K562 (cell line): ENCODE measurements at regions not wholly inside any gene's neighbourhood (a gene's known extent, or its start where the extent isn't known, plus 50 kb on each side); places are given as distances from the start of the nearest gene placed in this dataset.

Experiments
- ATAC-seq: fragments of 200-7000 bp; cut with Tn5 transposase; 3 replicates; pipeline ENCODE4 v1.9.1; 2020; ENCODE audit warnings: moderate library complexity
- BruUV-seq: library from RNA; stranded (reverse); fragments of 400-500 nt; replicated peaks from 2 replicates; lab custom pipeline; 2021; lab: Mats Ljungman, UMichigan
- CTCF ChIA-PET: fragments of 300-600 bp; formaldehyde crosslinking; extraction: SDS; loops from one replicate; lab custom pipeline; 2021; ENCODE audit warnings: low intra/inter-chr PET ratio; lab: Yijun Ruan, JAX
- POLR2A ChIA-PET: fragments of 300-600, 350-650 bp; sonication (Branson Sonifier 250); formaldehyde crosslinking; extraction: SDS; loops from one replicate; lab custom pipeline; 2021; ENCODE audit warnings: antibody characterized with exemption, inconsistent platforms; lab: Yijun Ruan, JAX
- DNase-seq, 4 experiments: peaks; one replicate each; pipeline versions ENCODE4 v3.0.0 to v3.0.0-alpha.2; 2011 to 2018; ENCODE audit warnings: low spot score in 3 of 4, mixed read lengths in 3 of 4; ENCODE audit errors: extremely low read depth in 1 of 4
- FAIRE-seq: peaks from 2 replicates; lab custom pipeline; 2011; peaks lifted over from hg19 to GRCh38; lab: Jason Lieb, UNC
- H2AFZ ChIP-seq: 2 replicates; pipeline ENCODE4 v1.6.0; 2011; ENCODE audit warnings: low read depth, low read length, control low read depth, inconsistent platforms
- H3K27ac ChIP-seq: fragments of 200-600 bp; 3 replicates; pipeline ENCODE4 v1.8.0; 2011; ENCODE audit warnings: low read depth, mild to moderate bottlenecking, control low read depth, inconsistent platforms, low read length, moderate library complexity, mixed read lengths; ENCODE audit errors: extremely low read depth
- H3K27me3 ChIP-seq, 2 experiments: fragments of 300-600 bp in 1 of 2; 2 replicates in 1 of 2; 3 replicates in 1 of 2; pipeline versions ENCODE4 v1.6.0 to v1.8.0; 2011; ENCODE audit warnings: inconsistent platforms in 2 of 2, low read length in 2 of 2, mild to moderate bottlenecking in 1 of 2, mixed read lengths in 1 of 2, moderate library complexity in 1 of 2; ENCODE audit not compliant: control insufficient read depth in 2 of 2, insufficient read depth in 2 of 2
- H3K36me3 ChIP-seq: fragments of 300-600 bp; 3 replicates; pipeline ENCODE4 v1.8.0; 2011; ENCODE audit warnings: mild to moderate bottlenecking, low read length, inconsistent platforms; ENCODE audit not compliant: control insufficient read depth, insufficient read depth
- H3K4me1 ChIP-seq, 2 experiments: fragments of 200-600 bp in 1 of 2; replicated peaks in 1 of 2; 2 replicates in 1 of 2; 3 replicates in 1 of 2; pipeline versions ENCODE4 v1.5.1 to v1.8.0; 2011; ENCODE audit warnings: inconsistent platforms in 2 of 2, low read length in 2 of 2, mild to moderate bottlenecking in 1 of 2, mixed read lengths in 1 of 2, moderate library complexity in 1 of 2; ENCODE audit not compliant: control insufficient read depth in 2 of 2, insufficient read depth in 2 of 2
- H3K4me2 ChIP-seq: 2 replicates; pipeline ENCODE4 v1.6.1; 2011; ENCODE audit warnings: low read length, control low read depth, inconsistent platforms, mixed read lengths; ENCODE audit not compliant: insufficient read depth
- H3K4me3 ChIP-seq: fragments of 200-600 bp; sonication (generic), shearing (Covaris generic); 2 replicates; pipeline ENCODE4 v1.5.1; 2016; ENCODE audit warnings: control low read depth, inconsistent platforms
- H3K79me2 ChIP-seq: fragments of 200-600 bp; 3 replicates; pipeline ENCODE4 v1.8.0; 2011; ENCODE audit warnings: low read length, inconsistent platforms; ENCODE audit not compliant: control insufficient read depth, insufficient read depth
- H3K9ac ChIP-seq, 2 experiments: 2 replicates each; pipeline versions ENCODE4 v1.6.0 to v1.6.1; 2011; ENCODE audit warnings: low read depth in 2 of 2, low read length in 2 of 2, control low read depth in 1 of 2, inconsistent platforms in 1 of 2, mild to moderate bottlenecking in 1 of 2, mixed read lengths in 1 of 2; ENCODE audit not compliant: insufficient read depth in 1 of 2
- H3K9me1 ChIP-seq: one replicate; pipeline ENCODE4 v1.6.0; 2011; ENCODE audit warnings: inconsistent platforms, mild to moderate bottlenecking, low read length, moderate library complexity; ENCODE audit not compliant: control insufficient read depth, insufficient read depth
- H3K9me3 ChIP-seq: replicated peaks from 2 replicates; pipeline ENCODE4 v1.5.1; 2011; ENCODE audit warnings: low read depth, low read length, inconsistent platforms; ENCODE audit not compliant: control insufficient read depth, insufficient read depth
- H4K20me1 ChIP-seq: replicated peaks from 2 replicates; pipeline ENCODE4 v1.6.1; 2011; ENCODE audit warnings: low read length, inconsistent platforms, mixed read lengths; ENCODE audit not compliant: control insufficient read depth, insufficient read depth
- CBX2 ChIP-seq: fragments of 200-600 bp; sonication (generic); IDR thresholded peaks from one replicate; pipeline ENCODE4 v1.6.1; 2012; ENCODE audit warnings: mild to moderate bottlenecking, low read length, inconsistent platforms; ENCODE audit not compliant: insufficient read depth, poor library complexity, severe bottlenecking
- DIDO1 ChIP-seq: fragments of 450-650 bp; IDR thresholded peaks from 2 replicates; pipeline ENCODE4 v1.6.1; 2016; ENCODE audit warnings: low read depth, missing biosample characterization, missing genetic modification characterization
- L3MBTL2 ChIP-seq: fragments of 450-650 bp; IDR thresholded peaks from 2 replicates; pipeline ENCODE4 v1.6.1; 2016; ENCODE audit warnings: mild to moderate bottlenecking, moderate library complexity
- POLR2H ChIP-seq: IDR thresholded peaks from 2 replicates; pipeline ENCODE4 v1.6.1; 2016; ENCODE audit warnings: missing genetic modification characterization, low read depth, mild to moderate bottlenecking, control low read depth, missing compliant biosample characterization, moderate library complexity
- PRMT5 ChIP-seq: sonication (generic); formaldehyde crosslinking; IDR thresholded peaks from 2 replicates; pipeline ENCODE4 v1.5.0; 2020; ENCODE audit warnings: missing genetic modification reagents
- ZNF24 ChIP-seq: fragments of 450-650 bp; IDR thresholded peaks from 2 replicates; pipeline ENCODE4 v1.6.1; 2016
- ZNF384 ChIP-seq: IDR thresholded peaks from 2 replicates; pipeline ENCODE4 v1.6.1; 2012; ENCODE audit warnings: low read depth, low read length, improper control_type of control experiment
- WGBS: fragments of 100-300 bp; shearing (Covaris generic); methylation state at CpG from one replicate; pipeline ENCODE4 v1.1.6; 2016; ENCODE audit warnings: low coverage, mixed read lengths; ENCODE audit not compliant: insufficient coverage; ENCODE audit errors: missing lambda C conversion rate; 5-methylcytosine and 5-hydroxymethylcytosine counted together
- in situ Hi-C: fragments of 300-500 bp; cut with MboI; formaldehyde crosslinking; loops from 4 replicates; pipeline ENCODE4 v1.15.0; 2018; ENCODE audit warnings: inconsistent platforms, mixed read lengths
- intact Hi-C: fragments of 100-400 bp; cut with micrococcal nuclease; formaldehyde crosslinking; loops from 2 replicates; pipeline ENCODE4 v1.14.2; 2022
- TF ChIP-seq, protein P1 (sequence below): fragments of 450-650 bp; IDR thresholded peaks from 2 replicates; pipeline ENCODE4 v1.6.1; 2016; ENCODE audit warnings: mild to moderate bottlenecking
- TF ChIP-seq, protein P2 (sequence below): IDR thresholded peaks from 2 replicates; pipeline ENCODE4 v1.6.1; 2016; ENCODE audit warnings: missing genetic modification characterization, missing compliant biosample characterization

DNA sequence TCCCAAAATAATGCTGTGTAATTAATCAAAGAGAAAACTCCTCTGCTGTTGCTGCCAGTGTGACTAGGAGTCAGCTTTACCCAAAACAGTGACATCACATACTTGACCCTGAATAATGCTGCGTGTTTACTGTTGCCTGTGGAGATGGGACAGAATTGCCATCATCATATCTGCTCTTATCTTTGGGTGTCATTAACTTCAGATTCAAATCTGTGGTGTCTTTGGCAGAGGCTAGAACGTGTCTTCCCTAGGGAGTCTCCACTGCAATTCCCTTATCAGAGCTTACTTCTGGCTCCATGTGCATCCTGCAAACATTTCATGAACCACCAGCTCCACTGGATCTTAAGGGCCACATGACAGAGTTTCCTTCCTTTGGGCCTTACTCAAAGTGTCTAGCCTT, 88.9 kb upstream of the MRPS30 start (continued):
- TF ChIP-seq, protein P1, sequence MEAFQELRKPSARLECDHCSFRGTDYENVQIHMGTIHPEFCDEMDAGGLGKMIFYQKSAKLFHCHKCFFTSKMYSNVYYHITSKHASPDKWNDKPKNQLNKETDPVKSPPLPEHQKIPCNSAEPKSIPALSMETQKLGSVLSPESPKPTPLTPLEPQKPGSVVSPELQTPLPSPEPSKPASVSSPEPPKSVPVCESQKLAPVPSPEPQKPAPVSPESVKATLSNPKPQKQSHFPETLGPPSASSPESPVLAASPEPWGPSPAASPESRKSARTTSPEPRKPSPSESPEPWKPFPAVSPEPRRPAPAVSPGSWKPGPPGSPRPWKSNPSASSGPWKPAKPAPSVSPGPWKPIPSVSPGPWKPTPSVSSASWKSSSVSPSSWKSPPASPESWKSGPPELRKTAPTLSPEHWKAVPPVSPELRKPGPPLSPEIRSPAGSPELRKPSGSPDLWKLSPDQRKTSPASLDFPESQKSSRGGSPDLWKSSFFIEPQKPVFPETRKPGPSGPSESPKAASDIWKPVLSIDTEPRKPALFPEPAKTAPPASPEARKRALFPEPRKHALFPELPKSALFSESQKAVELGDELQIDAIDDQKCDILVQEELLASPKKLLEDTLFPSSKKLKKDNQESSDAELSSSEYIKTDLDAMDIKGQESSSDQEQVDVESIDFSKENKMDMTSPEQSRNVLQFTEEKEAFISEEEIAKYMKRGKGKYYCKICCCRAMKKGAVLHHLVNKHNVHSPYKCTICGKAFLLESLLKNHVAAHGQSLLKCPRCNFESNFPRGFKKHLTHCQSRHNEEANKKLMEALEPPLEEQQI: no peak
- TF ChIP-seq CBX2 (no peak), DIDO1 (tag) (no peak)
- TF ChIP-seq, all 486 proteins: peak for 0

DNA sequence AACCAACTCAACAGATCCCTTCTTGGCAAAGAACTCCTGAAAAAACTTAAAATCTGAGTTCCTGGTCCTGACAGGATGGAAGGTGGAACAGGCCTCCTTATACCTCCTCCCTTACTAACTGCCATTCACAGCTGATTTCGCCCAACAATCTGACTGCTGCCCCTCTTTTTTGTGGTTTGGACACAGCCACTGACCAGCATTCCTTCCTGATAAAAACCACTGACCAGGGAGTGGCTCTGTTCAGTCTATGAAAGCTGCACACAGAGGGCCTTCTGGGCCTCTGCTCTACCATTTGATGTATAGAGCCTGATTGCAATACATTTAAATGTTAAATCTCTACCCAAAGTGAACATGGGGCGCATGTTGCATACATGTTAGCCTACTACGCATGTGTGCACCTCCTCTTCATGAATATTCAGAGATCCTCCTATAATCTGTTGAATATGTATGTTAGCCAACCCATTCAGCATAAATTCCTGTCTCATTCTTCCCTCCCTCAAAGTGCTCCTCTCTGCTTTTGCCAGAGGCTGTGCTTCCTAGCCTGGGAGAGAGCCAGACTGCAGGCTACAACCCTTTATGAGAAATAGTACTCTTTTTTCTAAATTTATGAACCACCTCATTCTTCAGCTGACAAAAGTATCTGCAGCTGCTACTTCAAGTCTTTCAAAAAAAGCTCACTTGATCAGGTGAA, 93.7 kb upstream of the MRPS30 start:
- DNase-seq (no peak), ATAC-seq (no peak), FAIRE-seq (no peak)
- Histone ChIP-seq H3K4me1 (no peaks in the 10 kb centered on the region), H2AFZ (no peak overlapping the region), H3K36me3 (no peaks in the 10 kb centered on the region), H3K9ac (no peak overlapping the region), H3K27ac (no peak overlapping the region), H4K20me1 (no peaks in the 10 kb centered on the region), H3K27me3 (no peaks in the 10 kb centered on the region), H3K79me2 (no peaks in the 10 kb centered on the region), H3K4me3 (no peak overlapping the region), H3K4me2 (no peak overlapping the region), H3K9me1 (no peaks in the 10 kb centered on the region), H3K9me3 (no peaks in the 10 kb centered on the region)
- intact Hi-C loops (no loop called here), in situ Hi-C loops (no loop called here)
- no TSS peak for BruUV-seq
- 0% methylated on average over 3 of the region's 3 CpGs for WGBS
- POLR2A ChIA-PET: no interaction called here
- CTCF ChIA-PET: no interaction called here
- TF ChIP-seq ZNF384 (no peak), POLR2H (tag) (no peak), L3MBTL2 (no peak), ZNF24 (no peak), PRMT5 (no peak)
- TF ChIP-seq, protein P2, sequence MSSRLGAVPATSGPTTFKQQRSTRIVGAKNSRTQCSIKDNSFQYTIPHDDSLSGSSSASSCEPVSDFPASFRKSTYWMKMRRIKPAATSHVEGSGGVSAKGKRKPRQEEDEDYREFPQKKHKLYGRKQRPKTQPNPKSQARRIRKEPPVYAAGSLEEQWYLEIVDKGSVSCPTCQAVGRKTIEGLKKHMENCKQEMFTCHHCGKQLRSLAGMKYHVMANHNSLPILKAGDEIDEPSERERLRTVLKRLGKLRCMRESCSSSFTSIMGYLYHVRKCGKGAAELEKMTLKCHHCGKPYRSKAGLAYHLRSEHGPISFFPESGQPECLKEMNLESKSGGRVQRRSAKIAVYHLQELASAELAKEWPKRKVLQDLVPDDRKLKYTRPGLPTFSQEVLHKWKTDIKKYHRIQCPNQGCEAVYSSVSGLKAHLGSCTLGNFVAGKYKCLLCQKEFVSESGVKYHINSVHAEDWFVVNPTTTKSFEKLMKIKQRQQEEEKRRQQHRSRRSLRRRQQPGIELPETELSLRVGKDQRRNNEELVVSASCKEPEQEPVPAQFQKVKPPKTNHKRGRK (tag): no peak
